ENCODE measurements at regions not wholly inside any gene's neighbourhood (a gene's known extent, or its start where the extent isn't known, plus 50 kb on each side); places are given as distances from the start of the nearest gene placed in this dataset.

- Histone ChIP-seq H3K27me3 (ENCODE audit: insufficient read depth, low read length, poor library complexity, severe bottlenecking) (no peaks in the 10 kb centered on the region), H4K20me1 (ENCODE audit: insufficient read depth, low read length, poor library complexity, severe bottlenecking) (no peaks in the 10 kb centered on the region), H3K9ac (ENCODE audit: low read depth, low read length, poor library complexity, severe bottlenecking) (no peak overlapping the region), H3K9me2 (replicated peaks; ENCODE audit: low read depth, low read length) (no peaks in the 10 kb centered on the region; the same call in 1 of the 2 replicates), H3K79me2 (ENCODE audit: insufficient read depth, low read length) (no peaks in the 10 kb centered on the region), H3K4me2 (ENCODE audit: low read depth, low read length, poor library complexity, severe bottlenecking) (no peak overlapping the region), H3K9me3 (ENCODE audit: insufficient read depth, low read depth, low read length) (no peaks in the 10 kb centered on the region), H3K4me3 (ENCODE audit: low read length, poor library complexity, severe bottlenecking) (no peak overlapping the region), H3K36me3 (ENCODE audit: insufficient read depth, low read length) (no peaks in the 10 kb centered on the region), H3K4me1 (ENCODE audit: insufficient read depth, low read length, poor library complexity, severe bottlenecking) (no peaks in the 10 kb centered on the region), H3F3A (ENCODE audit: low read depth) (no peaks in the 10 kb centered on the region), H2AFZ (ENCODE audit: low read length) (no peak overlapping the region)
- TF ChIP-seq CTCF (conservative IDR thresholded peaks at IDR 0.05; ENCODE audit: low read length), result no peak
- no peak for TF ChIP-seq EZH2phosphoT487 (IDR thresholded peaks at IDR 0.05; ENCODE audit: borderline replicate concordance)
Measured at GRCh38 chr11:28657378-28658030, 549.3 kb downstream of the METTL15 start.

- Histone ChIP-seq H3K9me2 (replicated peaks; ENCODE audit: low read depth, low read length) (no peaks in the 10 kb centered on the region), H3F3A (ENCODE audit: low read depth) (no peaks in the 10 kb centered on the region), H3K79me2 (ENCODE audit: insufficient read depth, low read length) (no peaks in the 10 kb centered on the region), H3K9me3 (ENCODE audit: insufficient read depth, low read depth, low read length) (no peaks in the 10 kb centered on the region), H3K36me3 (ENCODE audit: insufficient read depth, low read length) (no peaks in the 10 kb centered on the region), H3K4me3 (ENCODE audit: low read length, poor library complexity, severe bottlenecking) (no peak overlapping the region), H3K27me3 (ENCODE audit: insufficient read depth, low read length, poor library complexity, severe bottlenecking) (no peaks in the 10 kb centered on the region), H4K20me1 (ENCODE audit: insufficient read depth, low read length, poor library complexity, severe bottlenecking) (no peaks in the 10 kb centered on the region), H3K4me2 (ENCODE audit: low read depth, low read length, poor library complexity, severe bottlenecking) (no peak overlapping the region), H3K9ac (ENCODE audit: low read depth, low read length, poor library complexity, severe bottlenecking) (no peak overlapping the region), H3K4me1 (ENCODE audit: insufficient read depth, low read length, poor library complexity, severe bottlenecking) (no peaks in the 10 kb centered on the region), H2AFZ (ENCODE audit: low read length) (no peak overlapping the region)
- TF ChIP-seq EZH2phosphoT487 (IDR thresholded peaks at IDR 0.05; ENCODE audit: borderline replicate concordance) (no peak), CTCF (conservative IDR thresholded peaks at IDR 0.05; ENCODE audit: low read length) (no peak)
Measured at GRCh38 chr11:28654191-28654590, 546.0 kb downstream of the METTL15 start.

GRCh38 chr11:28649922-28650321, 541.7 kb downstream of the METTL15 start:
- H3F3A ChIP-seq (ENCODE audit: low read depth), result no peaks in the 10 kb centered on the region
- H3K79me2 ChIP-seq (ENCODE audit: insufficient read depth, low read length), result no peaks in the 10 kb centered on the region
- no peak overlapping the region for H3K4me3 ChIP-seq (ENCODE audit: low read length, poor library complexity, severe bottlenecking)
- H3K36me3 ChIP-seq (ENCODE audit: insufficient read depth, low read length), result no peaks in the 10 kb centered on the region
- no peak for TF ChIP-seq CTCF (conservative IDR thresholded peaks at IDR 0.05; ENCODE audit: low read length)
- TF ChIP-seq EZH2phosphoT487 (IDR thresholded peaks at IDR 0.05; ENCODE audit: borderline replicate concordance), result no peak
- no peaks in the 10 kb centered on the region for H3K9me2 ChIP-seq (replicated peaks; ENCODE audit: low read depth, low read length)
- no peak overlapping the region for H2AFZ ChIP-seq (ENCODE audit: low read length)
- H4K20me1 ChIP-seq (ENCODE audit: insufficient read depth, low read length, poor library complexity, severe bottlenecking), result no peaks in the 10 kb centered on the region
- H3K4me1 ChIP-seq (ENCODE audit: insufficient read depth, low read length, poor library complexity, severe bottlenecking), result no peaks in the 10 kb centered on the region
- no peak overlapping the region for H3K4me2 ChIP-seq (ENCODE audit: low read depth, low read length, poor library complexity, severe bottlenecking)
- no peaks in the 10 kb centered on the region for H3K9me3 ChIP-seq (ENCODE audit: insufficient read depth, low read depth, low read length)
- H3K27me3 ChIP-seq (ENCODE audit: insufficient read depth, low read length, poor library complexity, severe bottlenecking), result no peaks in the 10 kb centered on the region
- no peak overlapping the region for H3K9ac ChIP-seq (ENCODE audit: low read depth, low read length, poor library complexity, severe bottlenecking)

Data from Loucy (cell line).